C4-2B (cell line): ENCODE measurements at regions not wholly inside any gene's neighbourhood (a gene's known extent, or its start where the extent isn't known, plus 50 kb on each side); places are given as distances from the start of the nearest gene placed in this dataset.

ENCODE experiments used
- CTCF ChIP-seq: fragments of 450-650 bp; conservative IDR thresholded peaks from 2 replicates; pipeline ENCODE4 v1.5.1; 2017; ENCODE audit warnings: mild to moderate bottlenecking
- ZFX ChIP-seq: fragments of 450-650 bp; IDR thresholded peaks from 2 replicates; pipeline ENCODE4 v1.6.1; 2017

- TF ChIP-seq ZFX (no peak), CTCF (no peak)
These were observed 84.5 kb downstream of the PLEKHG1 start for GRCh38 chr6:150684161-150684560.
